HG03108 (cell line): ENCODE measurements at regions not wholly inside any gene's neighbourhood (a gene's known extent, or its start where the extent isn't known, plus 50 kb on each side); places are given as distances from the start of the nearest gene placed in this dataset.

Experiments
- ATAC-seq: cut with Tn5 transposase; IDR thresholded peaks from one replicate; pipeline ENCODE4 v1.9.1; 2021; ENCODE audit warnings: moderate library complexity; ENCODE audit not compliant: unreplicated experiment

DNA sequence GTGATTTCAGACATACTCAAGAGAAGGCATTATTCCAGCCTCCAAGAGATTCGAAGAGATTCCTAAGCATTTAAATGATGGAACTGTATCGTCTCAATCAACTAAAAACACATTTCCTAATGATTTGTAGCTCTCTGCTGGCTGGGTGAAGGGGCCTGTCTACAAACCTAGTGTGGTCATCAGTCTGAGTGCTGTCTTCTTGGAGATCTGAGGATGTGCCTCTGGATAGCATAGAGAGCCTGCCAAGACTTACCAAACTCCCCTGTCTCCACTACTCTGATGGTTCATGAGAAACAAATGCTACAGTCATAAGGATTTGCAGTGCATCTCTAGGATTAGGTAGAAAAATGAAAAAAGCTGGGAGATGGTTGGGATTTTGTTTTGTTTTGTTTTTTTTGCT is 176.9 kb upstream of the CITED2 start:
- no peak for ATAC-seq

DNA sequence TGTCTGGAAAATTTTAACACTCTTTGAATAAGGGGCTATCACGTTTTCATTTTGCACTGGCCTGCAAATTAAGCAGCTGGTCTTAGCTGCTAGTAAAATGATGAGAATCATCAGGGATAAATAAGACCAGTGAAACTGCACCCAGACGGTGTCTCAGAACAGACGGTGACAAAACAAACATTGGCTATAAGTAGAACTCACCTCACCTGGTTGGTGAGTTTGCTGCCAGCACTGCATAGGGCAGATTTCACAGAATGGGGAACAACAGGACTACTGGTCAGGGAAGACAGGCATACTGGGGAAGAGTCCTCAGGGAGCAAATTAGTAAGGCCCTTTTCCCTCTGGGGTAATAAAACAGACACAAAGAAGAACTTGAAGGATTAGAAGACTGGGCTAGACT is 175.9 kb upstream of the CITED2 start:
- no peak for ATAC-seq

DNA sequence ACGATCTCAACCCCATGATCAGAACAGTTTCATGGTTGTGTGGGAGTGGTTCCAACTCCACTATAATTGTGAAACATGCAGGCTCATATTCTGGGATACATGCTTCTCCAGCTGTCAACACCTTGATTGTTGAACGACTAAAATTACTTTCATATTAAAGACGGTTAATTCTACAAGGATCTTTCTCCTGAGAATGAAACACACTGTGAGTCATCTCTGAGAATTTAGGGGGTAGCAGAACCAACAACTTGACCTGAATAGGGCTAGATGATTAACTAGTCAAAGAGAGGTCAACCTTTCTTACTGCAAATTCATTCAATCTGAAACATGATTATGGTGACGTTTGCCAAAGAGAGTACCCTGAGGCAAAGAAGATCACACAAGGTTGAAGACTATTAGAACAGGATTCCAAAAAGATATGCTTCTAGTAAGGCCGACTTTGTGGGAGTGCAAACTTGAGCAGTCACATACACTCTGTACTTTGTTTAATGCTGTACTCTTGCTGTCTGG is 175.2 kb upstream of the CITED2 start:
- no peak for ATAC-seq

DNA sequence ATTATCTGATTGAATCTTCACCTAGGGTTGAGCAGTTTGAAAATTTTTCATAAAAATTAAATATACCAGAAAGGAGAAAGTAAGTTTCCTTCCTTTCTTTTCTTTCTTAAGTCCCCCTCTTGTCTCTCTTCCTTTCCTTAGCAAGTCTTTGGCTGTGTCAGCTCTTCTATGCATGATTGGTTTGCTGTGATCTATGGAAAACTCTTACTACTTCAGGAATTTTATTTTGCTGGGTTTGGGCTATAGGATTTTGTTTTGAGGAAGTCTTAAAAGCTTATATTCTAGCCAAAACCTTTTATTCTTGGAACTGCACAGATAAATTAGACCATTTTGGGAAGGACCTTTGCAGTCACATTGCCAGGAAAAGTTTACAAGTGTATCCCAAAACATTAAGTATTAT is 173.4 kb upstream of the CITED2 start:
- ATAC-seq: no peak

DNA sequence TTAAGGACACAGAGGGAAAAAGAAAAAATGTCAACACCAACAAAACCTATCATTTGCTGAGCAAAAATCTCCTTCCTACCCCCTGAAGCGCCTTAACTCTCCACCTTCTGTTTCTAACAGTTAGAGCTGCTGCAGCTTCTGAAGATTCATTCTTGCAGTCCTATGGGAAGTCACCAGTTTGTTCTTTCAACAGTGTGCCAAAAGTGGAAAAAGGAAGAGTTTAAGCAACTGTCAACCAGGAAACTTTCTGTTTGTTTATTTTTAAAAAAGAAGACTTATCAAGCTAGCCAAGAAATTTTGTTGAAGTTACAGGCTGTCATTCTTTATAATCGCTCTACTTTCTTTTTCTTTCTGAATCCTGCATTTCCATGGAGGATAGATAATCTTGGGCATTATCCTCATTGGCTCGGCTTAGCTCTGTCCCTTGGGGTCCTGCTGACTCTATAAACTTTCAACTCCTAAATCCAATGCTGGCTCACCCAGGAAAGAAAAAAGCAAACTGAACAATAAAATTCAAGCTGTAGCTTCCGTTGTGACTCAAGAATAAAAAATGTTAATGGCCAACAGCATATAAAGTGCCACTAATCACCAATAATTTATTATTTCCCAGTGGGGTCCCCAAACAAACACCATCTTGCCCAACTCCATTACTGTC is 172.8 kb upstream of the CITED2 start:
- no peak for ATAC-seq

DNA sequence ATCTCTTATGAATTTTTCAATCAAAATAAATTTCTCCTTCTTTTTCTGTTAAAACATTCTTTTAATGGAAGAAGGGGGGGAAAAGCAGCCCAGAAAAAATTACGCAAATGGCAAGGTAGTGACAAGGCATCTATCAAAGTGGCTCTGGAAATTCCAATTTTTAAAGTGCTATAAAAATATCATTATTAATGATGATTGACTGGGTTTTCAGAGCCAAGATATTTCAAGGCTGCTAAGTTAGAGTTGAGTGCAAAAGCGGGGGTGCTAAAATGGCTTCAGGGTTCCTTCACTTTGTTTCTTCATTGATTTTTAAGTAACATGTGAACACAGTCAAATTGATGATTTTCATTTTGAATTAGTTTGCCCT is 171.6 kb upstream of the CITED2 start:
- no peak for ATAC-seq

DNA sequence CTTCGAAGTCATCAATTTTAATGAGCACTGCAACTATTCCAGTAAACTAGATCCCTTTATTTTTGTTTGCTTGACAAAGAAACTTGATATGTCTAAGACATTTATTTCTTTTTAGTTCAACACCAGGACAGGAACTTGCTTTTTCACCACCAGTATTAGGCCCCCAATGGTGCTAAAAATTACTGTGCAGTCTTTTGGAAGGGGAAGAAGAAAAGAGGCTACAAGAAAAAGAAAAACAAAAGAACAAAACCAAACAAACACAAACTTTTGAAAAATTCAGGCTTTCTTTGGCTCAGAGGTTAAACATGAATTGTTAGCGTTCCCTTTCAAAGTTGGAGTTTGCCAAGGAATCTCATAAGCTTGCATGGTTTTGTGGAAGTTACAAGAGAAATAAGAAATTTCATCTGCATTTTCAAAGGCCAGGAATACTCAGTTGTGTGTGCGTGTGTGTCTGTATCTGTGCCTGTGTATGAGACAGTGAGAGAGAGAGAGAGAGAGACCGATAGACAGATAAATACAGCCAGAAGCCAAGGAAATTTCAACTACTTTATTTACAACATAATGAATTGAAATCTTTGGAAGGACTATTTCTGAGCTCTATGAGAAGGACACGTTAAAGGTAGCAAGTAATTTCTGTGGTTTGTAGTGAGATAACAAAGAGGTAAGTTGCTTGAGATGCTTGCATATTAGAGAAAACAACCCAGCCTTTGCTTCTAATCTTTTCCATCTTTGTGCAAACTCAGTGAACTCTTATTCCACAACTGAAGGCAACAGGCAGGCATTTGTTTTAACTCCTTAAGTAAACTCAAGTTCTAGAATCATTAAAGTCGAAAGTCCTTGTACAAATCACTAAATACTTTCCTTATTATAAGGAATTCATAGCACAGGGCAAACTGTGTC is 171.0 kb upstream of the CITED2 start:
- no peak for ATAC-seq

DNA sequence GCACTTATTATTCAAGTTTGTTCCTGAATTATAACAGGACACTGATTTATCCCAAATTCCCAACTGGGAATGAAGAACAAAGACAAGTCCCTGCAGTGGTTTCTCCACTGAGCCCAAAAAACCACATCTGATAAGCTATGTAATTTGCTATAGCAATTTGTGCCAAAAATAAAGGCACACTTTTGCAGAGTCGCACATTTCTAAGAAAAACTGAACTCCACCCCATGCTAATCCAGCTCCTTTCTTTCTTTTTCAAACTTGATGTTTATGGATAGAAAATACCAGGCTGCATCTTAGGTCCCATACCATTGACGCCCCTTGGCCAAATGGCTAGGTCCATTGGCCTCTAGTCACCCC is 170.2 kb upstream of the CITED2 start:
- ATAC-seq: no peak

DNA sequence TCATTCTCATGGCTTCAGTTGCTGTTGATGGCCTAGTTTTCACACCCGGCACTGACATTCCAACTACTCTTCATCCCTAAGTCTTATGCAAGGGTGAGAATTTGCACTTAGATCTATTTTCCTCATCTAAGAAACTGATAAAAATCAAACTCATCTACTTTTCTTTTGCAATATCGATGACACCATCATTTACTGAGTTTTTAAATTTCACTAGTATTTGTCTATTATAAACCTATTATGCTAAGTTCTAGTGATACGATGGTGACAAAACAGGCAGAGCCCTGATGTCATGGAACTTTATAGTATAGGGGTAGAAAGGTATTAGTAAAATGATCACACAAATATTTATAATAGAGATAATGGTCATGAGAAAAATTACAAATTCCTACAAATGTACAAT is 167.9 kb upstream of the CITED2 start:
- ATAC-seq: no peak

DNA sequence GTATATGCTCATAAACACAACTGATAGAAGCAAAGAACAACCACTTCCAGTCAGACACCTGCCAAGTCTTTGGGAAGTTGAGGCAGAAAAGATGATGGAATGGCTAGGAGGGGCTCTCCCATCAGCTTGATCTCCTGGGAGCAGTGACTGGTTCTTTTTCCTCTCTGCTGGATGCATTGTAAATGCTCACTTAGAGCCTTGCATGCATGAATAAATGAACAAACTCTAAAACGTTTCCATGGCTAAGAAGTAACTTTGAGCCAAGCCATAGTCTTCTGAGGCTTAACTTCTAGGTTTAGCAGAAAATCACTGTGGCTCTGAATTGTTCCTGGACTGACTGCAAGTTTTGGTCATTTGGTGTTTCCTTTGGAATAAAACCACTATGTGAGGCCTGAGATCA is 166.4 kb upstream of the CITED2 start:
- no peak for ATAC-seq

DNA sequence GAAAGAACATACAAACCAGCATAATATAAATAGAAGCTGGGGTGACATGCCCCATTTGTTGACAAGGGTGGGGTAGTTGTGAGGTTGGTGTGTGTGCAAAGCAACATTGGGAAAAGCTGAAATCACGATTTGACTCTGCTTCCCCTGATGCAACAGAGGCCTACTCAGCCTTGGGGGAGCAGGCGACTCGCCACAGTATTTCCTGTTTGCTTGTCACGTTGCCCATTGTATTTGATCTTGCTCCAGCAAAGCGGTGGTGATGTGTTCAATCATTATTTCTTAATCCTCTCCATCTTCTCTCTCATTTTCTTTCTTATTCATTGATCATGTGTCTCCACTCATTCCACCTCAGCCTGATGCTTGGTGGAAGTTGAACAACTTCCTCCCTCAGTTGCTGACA is 165.8 kb upstream of the CITED2 start:
- peak; percentile 63 for ATAC-seq

DNA sequence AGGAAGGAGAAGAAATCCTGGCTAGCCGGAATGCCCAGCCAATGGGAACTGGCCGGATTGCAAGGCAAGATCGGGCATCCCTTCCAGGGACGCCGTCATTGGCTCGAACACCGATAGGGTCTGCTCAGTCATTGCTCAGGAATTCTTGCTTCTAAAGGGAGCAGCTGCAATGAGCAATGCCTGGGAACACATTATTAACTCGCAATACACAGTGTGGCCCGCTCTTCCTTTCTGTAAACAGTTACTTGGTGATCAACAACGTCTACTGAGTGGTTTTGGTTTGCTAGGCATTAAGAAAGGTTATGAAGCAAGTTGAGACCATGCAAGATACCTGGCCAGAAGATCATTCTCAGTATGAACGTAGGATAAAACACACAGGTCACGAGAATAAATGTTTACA is 165.4 kb upstream of the CITED2 start:
- peak; percentile 37 for ATAC-seq

DNA sequence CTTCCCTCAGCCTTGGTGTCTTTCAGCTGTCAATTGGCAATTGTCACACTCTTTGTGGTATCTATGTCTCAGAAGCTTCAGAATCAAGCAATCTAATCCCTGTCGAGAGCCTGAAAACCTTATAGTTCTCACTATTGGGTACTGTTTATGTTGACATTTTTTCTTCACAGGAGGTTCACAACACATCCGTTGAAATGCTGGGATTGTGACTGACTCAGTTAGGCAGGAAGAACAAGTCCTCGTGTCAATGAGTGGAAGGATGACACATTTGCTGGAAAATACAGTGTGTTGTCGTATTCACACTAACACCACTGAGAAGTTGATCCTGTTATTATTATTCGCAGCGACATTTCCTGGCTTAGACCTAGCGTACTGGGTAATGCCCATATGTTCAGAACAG is 163.9 kb upstream of the CITED2 start:
- ATAC-seq: no peak

DNA sequence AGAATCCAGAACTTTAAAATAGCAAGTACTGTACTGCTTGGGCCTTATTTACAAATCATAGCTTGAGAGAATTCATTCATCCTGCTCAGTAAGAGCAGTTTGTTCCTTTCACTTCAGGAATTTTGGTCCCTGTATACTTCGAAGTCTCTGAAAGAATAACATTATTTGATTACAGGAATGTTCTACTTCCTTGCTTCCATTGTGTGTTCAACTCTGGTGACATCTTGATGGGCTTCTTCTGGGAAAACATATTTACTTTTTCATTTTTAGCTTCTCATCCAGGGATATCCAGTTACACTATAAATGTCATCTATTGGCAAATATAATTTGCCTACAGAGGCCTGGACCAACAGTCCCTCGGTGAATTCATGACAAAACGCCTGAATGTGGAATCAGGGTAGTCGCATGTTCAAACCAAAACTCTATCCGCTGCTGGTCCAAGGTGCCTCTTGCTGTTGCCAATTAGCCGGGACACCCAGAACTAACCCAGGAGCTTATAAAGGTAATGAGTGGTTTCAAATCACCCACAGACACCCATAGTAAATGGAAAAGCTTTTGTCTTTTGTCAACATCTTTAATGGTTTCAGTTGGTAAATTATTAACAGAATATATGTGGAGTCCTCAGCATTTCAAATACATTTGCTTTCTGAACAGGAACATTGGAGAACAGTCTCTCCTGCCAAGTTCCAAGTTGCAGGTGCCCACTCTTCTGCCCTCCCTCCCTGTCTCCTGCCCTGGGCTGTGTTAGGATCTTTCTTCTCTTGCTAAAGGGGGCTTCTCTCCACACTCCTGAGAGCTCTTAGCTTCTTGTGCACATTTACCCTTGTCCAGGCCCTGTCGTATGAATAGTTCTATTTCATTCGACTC is 162.5 kb upstream of the CITED2 start:
- no peak for ATAC-seq

DNA sequence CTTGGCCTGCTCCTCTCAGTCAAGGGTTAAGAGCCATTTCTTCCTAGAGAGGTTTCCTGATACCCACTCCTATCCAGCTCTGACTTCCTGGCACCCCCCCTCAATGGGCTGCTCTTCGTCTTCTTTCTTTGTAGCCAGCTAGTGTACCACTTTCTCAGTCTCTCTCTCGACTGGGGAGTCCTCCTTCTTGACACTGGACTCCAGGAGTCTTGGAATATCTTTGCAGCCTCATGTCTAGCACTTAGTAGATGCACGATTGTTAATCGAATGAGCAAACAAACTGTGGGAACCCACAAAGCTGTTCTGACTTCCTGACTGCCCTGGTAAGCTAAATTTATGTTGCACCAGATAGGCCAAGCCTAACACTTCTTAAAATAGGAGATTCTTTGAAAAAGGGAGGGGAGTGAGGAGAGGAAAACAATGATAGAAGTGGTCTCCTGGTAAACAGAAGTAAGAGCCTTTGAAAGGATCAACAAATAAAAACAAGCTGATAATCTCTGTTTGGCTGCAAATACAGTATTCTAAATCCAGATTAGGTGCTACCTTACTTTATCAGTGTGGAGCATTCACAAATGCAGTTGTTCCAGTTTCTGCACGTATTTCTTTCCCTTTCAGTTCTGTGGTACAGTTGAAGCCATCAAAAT is 160.1 kb upstream of the CITED2 start:
- ATAC-seq: no peak

DNA sequence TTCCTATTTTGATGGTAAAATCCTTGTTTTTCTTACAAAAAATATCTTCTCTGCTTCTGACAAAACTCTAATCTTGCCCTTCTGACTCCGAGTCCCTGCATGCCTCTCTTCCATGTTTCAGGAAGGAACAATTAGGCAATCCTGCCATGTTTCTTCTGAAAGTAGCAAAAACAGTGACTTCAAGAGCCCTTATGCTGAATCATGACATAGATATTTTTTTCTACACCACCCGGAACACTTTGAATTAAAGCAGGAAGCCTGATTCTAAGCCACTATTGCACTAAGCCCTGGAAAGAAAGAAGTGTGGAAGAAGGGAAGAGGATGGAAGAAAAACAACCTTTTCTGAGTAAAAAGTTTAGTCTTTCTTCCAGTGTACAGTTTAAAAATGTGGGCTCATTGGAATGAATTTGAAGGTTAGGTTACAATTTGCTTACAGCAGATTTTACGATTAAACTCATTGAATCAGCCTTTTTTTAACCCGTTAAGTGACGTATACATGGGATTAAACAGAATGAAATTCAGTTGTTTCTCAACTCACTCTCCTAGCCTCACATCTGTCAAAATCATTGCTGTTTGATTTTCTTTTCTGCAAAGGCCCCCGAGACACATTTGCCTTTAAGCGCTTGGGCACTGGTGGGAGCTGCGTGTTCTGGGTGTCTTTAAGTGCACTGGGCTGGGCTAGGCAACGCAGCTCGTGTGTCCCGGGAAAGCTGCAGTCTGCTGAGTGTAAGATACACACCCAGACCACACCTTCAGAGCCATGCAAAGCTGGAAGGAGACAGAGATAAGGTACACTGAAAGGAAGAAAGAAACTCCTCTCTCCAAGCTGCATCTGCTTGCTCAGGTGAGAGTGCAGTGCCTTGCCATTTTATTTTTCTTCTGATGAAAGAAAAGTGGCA is 159.4 kb upstream of the CITED2 start:
- no peak for ATAC-seq

DNA sequence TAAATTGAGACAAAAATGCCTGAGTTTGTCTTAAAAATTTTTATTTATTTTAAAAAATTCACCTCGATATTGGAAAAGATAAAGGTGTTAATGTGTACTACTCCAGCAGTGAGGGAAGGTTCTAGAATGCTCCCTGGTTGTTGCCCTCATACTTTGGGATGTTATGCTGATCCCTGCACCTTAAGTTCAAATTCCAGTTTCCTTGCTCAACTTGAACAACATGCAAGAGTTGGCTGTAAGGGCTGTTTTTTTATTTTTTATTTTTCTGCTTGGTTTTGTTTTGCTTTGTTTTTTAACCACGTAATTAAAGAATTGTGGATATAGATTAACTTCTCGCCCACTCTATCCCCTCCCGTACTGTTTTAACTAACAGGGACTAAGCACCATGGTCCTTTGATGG is 158.7 kb upstream of the CITED2 start:
- ATAC-seq: no peak

DNA sequence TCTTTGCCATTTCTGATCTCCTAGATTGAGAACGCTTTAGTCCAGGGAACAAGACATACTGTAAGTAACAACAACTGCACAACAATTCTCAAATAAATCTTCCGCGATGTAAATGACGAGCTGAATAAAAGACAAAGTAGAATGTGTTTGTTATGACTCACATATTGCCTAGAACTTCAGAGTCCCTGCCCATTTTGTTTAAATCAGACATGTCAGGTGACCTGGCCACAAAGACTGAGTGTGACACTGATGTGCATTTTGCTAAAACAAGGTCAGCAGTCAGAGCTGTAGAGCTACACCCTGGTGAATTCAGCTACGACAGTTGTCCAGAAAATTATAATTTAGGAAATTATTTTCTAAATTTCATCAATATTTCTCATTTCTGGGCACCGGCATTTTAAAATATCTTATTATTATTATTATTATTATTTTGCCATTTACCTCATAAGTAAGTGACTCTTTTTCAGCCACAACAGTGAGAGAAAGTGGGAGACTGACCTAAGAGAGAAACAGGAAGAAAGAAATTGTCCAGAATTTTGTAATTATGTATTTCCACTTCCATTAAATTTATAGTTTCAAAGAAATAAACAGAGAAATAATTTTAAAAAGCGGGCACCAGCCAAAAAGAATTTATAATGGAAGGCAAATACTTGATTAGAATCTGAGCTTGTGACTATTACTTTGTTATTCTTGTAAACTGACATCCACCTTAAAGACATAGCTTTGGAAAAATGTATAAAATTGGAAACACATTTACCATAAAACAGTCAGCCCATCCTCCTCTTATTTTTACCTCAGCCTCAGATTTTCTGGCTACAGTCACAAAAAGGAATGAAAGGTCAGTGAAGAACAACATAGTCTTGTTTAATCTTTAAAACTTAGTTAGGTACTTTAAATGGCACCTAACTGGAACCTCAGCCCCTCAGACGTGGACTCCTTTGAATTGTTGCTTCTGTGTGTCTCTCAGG is 157.0 kb upstream of the CITED2 start:
- no peak for ATAC-seq

DNA sequence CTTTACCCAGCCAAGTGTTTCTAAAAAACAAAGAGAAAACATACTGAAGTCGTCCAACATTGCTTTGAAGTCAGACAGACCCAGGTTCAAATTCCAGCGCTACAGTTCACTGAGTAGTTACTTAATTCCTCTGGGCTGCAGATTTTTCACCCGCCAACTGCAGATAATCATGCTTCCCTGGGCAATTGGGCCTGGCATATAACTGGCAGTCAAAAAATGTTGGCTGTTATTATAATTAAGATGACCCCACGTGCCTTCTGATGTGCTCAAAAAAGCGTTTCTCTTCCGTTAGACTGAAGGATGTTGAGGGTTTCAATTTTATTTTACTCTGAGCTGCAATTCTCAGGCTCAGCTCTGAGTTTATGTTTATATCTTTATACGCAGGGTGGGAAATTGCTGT is 156.1 kb upstream of the CITED2 start:
- ATAC-seq: no peak
